Keratinocyte (primary cell): ENCODE measurements at regions not wholly inside any gene's neighbourhood (a gene's known extent, or its start where the extent isn't known, plus 50 kb on each side); places are given as distances from the start of the nearest gene placed in this dataset.

ENCODE experiments used
- DNase-seq: peaks from one replicate; pipeline ENCODE4 v3.0.0-alpha.2; 2011; ENCODE audit warnings: low read depth, missing footprints, low spot score
- FAIRE-seq: peaks from 2 replicates; lab custom pipeline; 2011; peaks lifted over from hg19 to GRCh38; lab: Jason Lieb, UNC
- H2AFZ ChIP-seq: 2 replicates; pipeline ENCODE4 v1.6.0; 2012; ENCODE audit warnings: low read length, control low read depth, inconsistent platforms; ENCODE audit not compliant: control insufficient read depth
- H3K27ac ChIP-seq: 2 replicates; pipeline ENCODE4 v1.5.1; 2011; ENCODE audit warnings: low read length; ENCODE audit not compliant: control insufficient read depth, insufficient read depth
- H3K27me3 ChIP-seq: 3 replicates; pipeline ENCODE4 v1.6.0; 2011; ENCODE audit warnings: low read length; ENCODE audit not compliant: control insufficient read depth, insufficient read depth; ENCODE audit errors: extremely low read depth
- H3K36me3 ChIP-seq, 2 experiments: 2 replicates in 1 of 2; 3 replicates in 1 of 2; pipeline ENCODE4 v1.5.1; 2011; ENCODE audit warnings: low read length in 2 of 2, mild to moderate bottlenecking in 1 of 2; ENCODE audit not compliant: control insufficient read depth in 2 of 2, insufficient read depth in 2 of 2; ENCODE audit errors: extremely low read depth in 1 of 2
- H3K4me1 ChIP-seq: 3 replicates; pipeline ENCODE4 v1.5.1; 2011; ENCODE audit warnings: low read length; ENCODE audit not compliant: control insufficient read depth, insufficient read depth; ENCODE audit errors: extremely low read depth
- H3K4me2 ChIP-seq: 3 replicates; pipeline ENCODE4 v1.6.0; 2011; ENCODE audit warnings: low read depth, low read length; ENCODE audit not compliant: control insufficient read depth, insufficient read depth; ENCODE audit errors: extremely low read depth
- H3K4me3 ChIP-seq, 3 experiments: fragments of 200-600 bp in 1 of 3; sonication (generic) in 1 of 3; 2 replicates in 2 of 3; 3 replicates in 1 of 3; pipeline ENCODE4 v1.5.1; 2011 to 2016; ENCODE audit warnings: low read length in 3 of 3, mild to moderate bottlenecking in 3 of 3, control low read depth in 2 of 3, inconsistent platforms in 1 of 3, low read depth in 1 of 3, mixed read lengths in 1 of 3, mixed run types in 1 of 3, moderate library complexity in 1 of 3; ENCODE audit not compliant: control insufficient read depth in 2 of 3, insufficient read depth in 2 of 3; ENCODE audit errors: extremely low read depth in 1 of 3
- H3K79me2 ChIP-seq: 2 replicates; pipeline ENCODE4 v1.6.0; 2012; ENCODE audit warnings: low read length; ENCODE audit not compliant: control insufficient read depth, insufficient read depth
- H3K9ac ChIP-seq: 3 replicates; pipeline ENCODE4 v1.6.0; 2011; ENCODE audit warnings: low read length; ENCODE audit not compliant: control insufficient read depth, insufficient read depth; ENCODE audit errors: extremely low read depth
- H3K9me1 ChIP-seq: 3 replicates; pipeline ENCODE4 v1.6.0; 2011; ENCODE audit warnings: low read length; ENCODE audit not compliant: control insufficient read depth, insufficient read depth; ENCODE audit errors: extremely low read depth
- H3K9me3 ChIP-seq: 2 replicates; pipeline ENCODE4 v1.5.1; 2012; ENCODE audit warnings: low read depth, low read length; ENCODE audit not compliant: control insufficient read depth
- H4K20me1 ChIP-seq: 3 replicates; pipeline ENCODE4 v1.6.0; 2011; ENCODE audit warnings: low read length; ENCODE audit not compliant: control insufficient read depth, insufficient read depth; ENCODE audit errors: extremely low read depth
- CTCF ChIP-seq, 3 experiments: IDR thresholded peaks in 1 of 3; conservative IDR thresholded peaks in 1 of 3; optimal IDR thresholded peaks in 1 of 3; 2 replicates in 2 of 3; 3 replicates in 1 of 3; pipeline versions ENCODE3 to v1.5.1; 2011; ENCODE audit warnings: low read length in 3 of 3, mild to moderate bottlenecking in 3 of 3, moderate library complexity in 2 of 3, control low read depth in 1 of 3, inconsistent platforms in 1 of 3; ENCODE audit not compliant: insufficient read depth in 2 of 3; ENCODE audit errors: extremely low read depth in 1 of 3
- EZH2 ChIP-seq: IDR thresholded peaks from one replicate; pipeline ENCODE4 v1.6.1; 2012; ENCODE audit warnings: inconsistent platforms, mild to moderate bottlenecking, low read length, moderate library complexity
- dilution Hi-C: fragments of 300-500 bp; cut with MboI; formaldehyde crosslinking; loops from one replicate; pipeline ENCODE4 v1.7.0; 2020; ENCODE audit warnings: low sequenced_read_pairs; ENCODE audit not compliant: extremely low pct_ligation_motif_present

GRCh38 chr10:16187161-16187560 lies 249.6 kb upstream of the PTER start:
- H3K4me3 ChIP-seq: no peak overlapping the region
- no peak overlapping the region for H3K9ac ChIP-seq
- no peaks in the 10 kb centered on the region for H3K9me3 ChIP-seq
- H2AFZ ChIP-seq: no peak overlapping the region
- no peak overlapping the region for H3K27ac ChIP-seq
- no peaks in the 10 kb centered on the region for H3K79me2 ChIP-seq
- TF ChIP-seq EZH2 (no peak), CTCF (optimal IDR thresholded peaks at IDR 0.05 in 1 of 3, IDR thresholded peaks at IDR 0.05 in 1 of 3, conservative IDR thresholded peaks at IDR 0.05 in 1 of 3; ENCODE audit: extremely low read depth in 1 of 3, insufficient read depth in 2 of 3, low read length in 3 of 3) (no peak)
- H3K36me3 ChIP-seq: no peaks in the 10 kb centered on the region
- H3K4me2 ChIP-seq: no peak overlapping the region
- no peak for FAIRE-seq
- H4K20me1 ChIP-seq: no peaks in the 10 kb centered on the region
- H3K27me3 ChIP-seq: no peaks in the 10 kb centered on the region
- no peaks in the 10 kb centered on the region for H3K4me1 ChIP-seq
- dilution Hi-C loops: no loop called here
- DNase-seq: no peak
- no peaks in the 10 kb centered on the region for H3K9me1 ChIP-seq

GRCh38 chr10:16192337-16192736 lies 244.5 kb upstream of the PTER start:
- DNase-seq: no peak
- Histone ChIP-seq H4K20me1 (no peaks in the 10 kb centered on the region), H3K9ac (no peak overlapping the region), H3K27me3 (no peaks in the 10 kb centered on the region), H3K36me3 (no peaks in the 10 kb centered on the region), H3K9me1 (no peaks in the 10 kb centered on the region), H3K4me1 (no peaks in the 10 kb centered on the region), H3K9me3 (no peaks in the 10 kb centered on the region), H2AFZ (no peak overlapping the region), H3K79me2 (no peaks in the 10 kb centered on the region), H3K27ac (no peak overlapping the region), H3K4me2 (no peak overlapping the region), H3K4me3 (no peak overlapping the region)
- FAIRE-seq: no peak
- dilution Hi-C loops: no loop called here
- TF ChIP-seq CTCF (optimal IDR thresholded peaks at IDR 0.05 in 1 of 3, IDR thresholded peaks at IDR 0.05 in 1 of 3, conservative IDR thresholded peaks at IDR 0.05 in 1 of 3; ENCODE audit: extremely low read depth in 1 of 3, insufficient read depth in 2 of 3, low read length in 3 of 3): no peak
- no peak for TF ChIP-seq EZH2
